Epithelial cell of proximal tubule (primary cell): ENCODE measurements at regions not wholly inside any gene's neighbourhood (a gene's known extent, or its start where the extent isn't known, plus 50 kb on each side); places are given as distances from the start of the nearest gene placed in this dataset.
"Not testable (repeated sequence)": the region's sequence is repeated elsewhere in the genome, so short reads cannot be mapped to it uniquely, and the experiment has no call there.

ENCODE experiments used
- DNase-seq: peaks from one replicate; pipeline ENCODE4 v3.0.0-alpha.2; 2011; ENCODE audit warnings: low read depth
- H3K4me3 ChIP-seq: 2 replicates; pipeline ENCODE4 v1.5.1; 2011; ENCODE audit warnings: low read depth, mild to moderate bottlenecking, low read length
- TF ChIP-seq, protein P1 (sequence below): conservative IDR thresholded peaks from 2 replicates; pipeline ENCODE4 v1.5.1; 2012; ENCODE audit warnings: low read depth, mild to moderate bottlenecking, low read length

DNA sequence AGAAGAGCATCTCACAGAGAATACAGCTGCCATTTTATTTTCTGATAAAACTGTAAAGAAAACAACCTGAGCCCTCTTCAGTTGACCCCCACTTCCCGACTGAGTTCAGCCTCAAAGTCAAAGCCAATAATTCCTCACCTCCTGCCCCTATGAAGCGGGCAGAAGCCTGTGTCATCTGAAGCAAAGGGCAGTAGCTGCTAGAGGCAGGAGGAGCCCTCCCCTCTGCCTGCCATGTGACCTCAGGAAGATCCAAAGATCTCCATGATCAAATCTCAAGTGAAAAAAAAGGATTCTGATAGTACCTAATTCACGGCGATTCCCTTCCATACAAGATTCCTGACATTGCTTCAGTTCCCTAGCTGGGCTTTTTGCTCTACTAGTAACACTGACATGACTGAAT lies 223.1 kb upstream of the CAND1 start:
- H3K4me3 ChIP-seq: no peak overlapping the region
- no peak for DNase-seq
- TF ChIP-seq, protein P1, sequence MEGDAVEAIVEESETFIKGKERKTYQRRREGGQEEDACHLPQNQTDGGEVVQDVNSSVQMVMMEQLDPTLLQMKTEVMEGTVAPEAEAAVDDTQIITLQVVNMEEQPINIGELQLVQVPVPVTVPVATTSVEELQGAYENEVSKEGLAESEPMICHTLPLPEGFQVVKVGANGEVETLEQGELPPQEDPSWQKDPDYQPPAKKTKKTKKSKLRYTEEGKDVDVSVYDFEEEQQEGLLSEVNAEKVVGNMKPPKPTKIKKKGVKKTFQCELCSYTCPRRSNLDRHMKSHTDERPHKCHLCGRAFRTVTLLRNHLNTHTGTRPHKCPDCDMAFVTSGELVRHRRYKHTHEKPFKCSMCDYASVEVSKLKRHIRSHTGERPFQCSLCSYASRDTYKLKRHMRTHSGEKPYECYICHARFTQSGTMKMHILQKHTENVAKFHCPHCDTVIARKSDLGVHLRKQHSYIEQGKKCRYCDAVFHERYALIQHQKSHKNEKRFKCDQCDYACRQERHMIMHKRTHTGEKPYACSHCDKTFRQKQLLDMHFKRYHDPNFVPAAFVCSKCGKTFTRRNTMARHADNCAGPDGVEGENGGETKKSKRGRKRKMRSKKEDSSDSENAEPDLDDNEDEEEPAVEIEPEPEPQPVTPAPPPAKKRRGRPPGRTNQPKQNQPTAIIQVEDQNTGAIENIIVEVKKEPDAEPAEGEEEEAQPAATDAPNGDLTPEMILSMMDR: no peak

DNA sequence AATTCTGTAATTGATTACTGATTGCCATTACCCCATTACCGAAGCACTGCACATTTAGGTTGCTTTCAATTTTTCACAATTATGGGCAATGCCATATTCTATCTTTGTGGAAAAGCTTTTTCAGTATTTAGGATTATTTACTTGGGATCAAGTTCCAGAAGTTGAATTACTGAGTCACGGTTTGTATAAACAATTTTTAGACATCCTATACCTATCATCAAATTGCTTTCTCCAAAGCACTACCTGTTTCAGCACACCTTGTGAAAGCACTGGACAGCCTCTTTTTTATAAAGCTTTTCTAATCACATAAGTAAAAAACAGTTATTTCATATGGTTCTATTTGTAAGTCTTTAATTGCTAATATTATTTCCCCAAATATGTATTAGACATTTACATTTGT lies 221.5 kb upstream of the CAND1 start:
- H3K4me3 ChIP-seq: no peak overlapping the region
- TF ChIP-seq, protein P1: no peak
- DNase-seq: no peak

DNA sequence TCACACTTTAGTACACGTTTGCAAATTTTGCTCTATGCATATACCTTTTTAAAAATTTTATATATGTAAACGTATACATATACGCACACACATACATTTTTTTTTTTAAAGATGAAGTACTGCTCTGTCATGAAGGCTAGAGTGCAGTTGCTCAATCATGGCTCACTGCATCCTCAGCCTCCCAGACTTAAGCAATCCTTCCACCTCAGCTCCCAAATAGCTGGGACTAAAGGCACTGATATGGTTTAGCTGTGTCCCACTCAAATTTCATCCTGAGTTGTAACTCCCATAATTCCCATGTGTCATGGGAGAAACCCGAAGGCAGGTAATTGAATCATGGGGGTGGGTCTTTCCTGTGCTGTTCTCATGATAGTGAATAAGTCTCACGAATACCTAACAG lies 220.8 kb upstream of the CAND1 start:
- H3K4me3 ChIP-seq: no peak overlapping the region
- DNase-seq: no peak
- TF ChIP-seq, protein P1: no peak

DNA sequence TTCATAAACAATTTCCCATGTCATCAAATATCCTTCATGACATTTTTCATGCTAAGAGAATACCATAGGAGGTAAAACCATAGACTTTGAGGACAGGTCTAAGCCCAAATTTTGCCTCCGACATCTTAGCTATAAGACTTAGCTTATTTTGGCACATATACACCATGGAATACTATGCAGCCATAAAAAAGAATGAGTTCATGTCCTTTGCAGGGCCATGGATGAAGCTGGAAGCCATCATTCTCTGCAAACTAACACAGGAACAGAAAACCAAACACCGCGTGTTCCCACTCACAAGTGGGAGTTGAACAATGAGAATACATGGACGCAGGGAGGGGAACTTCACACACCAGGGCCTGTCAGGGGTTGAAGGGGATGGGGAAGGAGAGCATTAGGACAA lies 220.0 kb upstream of the CAND1 start:
- not testable (repeated sequence) for H3K4me3 ChIP-seq, DNase-seq

DNA sequence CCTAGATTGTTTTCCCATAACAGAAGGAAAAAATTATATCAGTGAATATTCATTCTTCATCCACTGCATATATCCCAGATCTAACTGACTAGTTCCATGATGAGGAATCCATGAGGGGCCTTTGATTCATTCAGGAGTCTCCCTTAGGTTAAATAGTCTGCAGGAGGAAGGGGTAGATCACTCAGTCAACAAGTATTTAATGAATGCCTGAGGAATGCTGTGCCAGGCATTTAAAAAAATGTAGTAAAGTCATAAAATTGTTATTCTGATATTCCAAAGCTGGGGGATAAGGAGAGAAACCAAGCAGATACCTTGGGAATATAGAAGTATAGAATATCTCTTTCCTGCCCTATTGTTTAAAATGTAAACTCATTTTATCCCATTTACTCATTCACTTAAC lies 216.2 kb upstream of the CAND1 start:
- H3K4me3 ChIP-seq: no peak overlapping the region
- DNase-seq: no peak
- TF ChIP-seq, protein P1: no peak

DNA sequence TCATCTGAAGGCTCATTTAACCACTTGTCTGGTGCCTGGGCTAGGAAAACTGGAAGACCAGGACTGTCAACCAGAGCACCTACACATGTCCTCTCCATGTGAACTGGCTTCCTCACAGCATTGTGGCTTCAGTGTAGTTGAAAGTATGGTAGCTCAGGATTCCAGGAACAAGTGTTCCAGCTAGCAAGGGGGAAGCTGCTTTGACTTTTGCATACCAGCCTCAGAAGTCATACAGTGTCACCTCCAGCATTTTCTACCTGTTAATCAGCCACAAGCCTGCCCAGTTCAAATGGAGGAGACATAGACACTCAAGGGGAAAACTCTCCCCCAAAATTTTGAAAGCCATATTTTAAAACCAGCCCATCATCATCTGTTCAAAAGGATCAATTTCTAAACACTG lies 212.8 kb upstream of the CAND1 start:
- DNase-seq: no peak
- no peak overlapping the region for H3K4me3 ChIP-seq
- TF ChIP-seq, protein P1: no peak

DNA sequence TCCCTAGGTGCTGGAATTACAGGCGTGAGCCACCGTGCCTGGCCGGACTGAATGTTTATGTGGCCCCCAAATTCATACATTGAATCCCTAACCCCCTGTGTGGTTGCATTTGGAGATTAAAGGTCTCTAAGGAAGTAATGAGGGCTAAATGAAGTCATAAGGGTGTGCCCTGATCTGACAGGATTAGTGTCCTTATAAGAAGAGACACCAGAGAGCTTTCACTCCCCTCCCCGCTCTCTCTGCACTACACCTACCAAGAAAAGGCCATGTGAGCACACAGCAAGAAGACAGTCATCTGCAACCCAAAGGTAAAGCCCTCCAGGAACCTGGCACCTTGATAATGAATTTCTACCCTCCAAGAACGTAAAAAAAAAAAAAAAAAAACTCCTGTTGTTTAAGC lies 212.1 kb upstream of the CAND1 start:
- no peak for DNase-seq
- TF ChIP-seq, protein P1: no peak
- no peak overlapping the region for H3K4me3 ChIP-seq

DNA sequence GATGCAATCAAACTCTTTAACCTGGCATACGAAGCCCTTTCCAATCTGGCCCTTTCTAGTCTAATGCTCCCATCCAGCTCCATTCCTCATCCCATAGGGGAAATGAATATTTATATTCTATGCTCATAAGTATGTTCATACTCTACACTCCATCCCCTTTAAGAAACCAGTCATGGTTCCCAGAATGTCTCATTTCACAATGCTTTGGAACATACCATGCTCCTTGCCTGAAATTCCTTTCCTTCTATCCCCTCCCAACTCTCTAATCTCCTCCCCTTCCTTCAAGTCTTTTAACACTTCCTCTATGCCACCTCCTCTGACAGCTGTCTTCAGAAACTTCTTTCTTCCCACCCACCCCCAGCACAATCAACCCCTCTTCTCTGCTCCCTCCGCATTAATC lies 207.0 kb upstream of the CAND1 start:
- TF ChIP-seq, protein P1: no peak
- H3K4me3 ChIP-seq: no peak overlapping the region
- no peak for DNase-seq
